SW480 (cell line): ENCODE measurements at regions not wholly inside any gene's neighbourhood (a gene's known extent, or its start where the extent isn't known, plus 50 kb on each side); places are given as distances from the start of the nearest gene placed in this dataset.
"Not testable (repeated sequence)": the region's sequence is repeated elsewhere in the genome, so short reads cannot be mapped to it uniquely, and the experiment has no call there.

ENCODE experiments used
- DNase-seq: peaks from one replicate; pipeline ENCODE4 v3.0.0-alpha.2; 2016; ENCODE audit warnings: low spot score

DNA sequence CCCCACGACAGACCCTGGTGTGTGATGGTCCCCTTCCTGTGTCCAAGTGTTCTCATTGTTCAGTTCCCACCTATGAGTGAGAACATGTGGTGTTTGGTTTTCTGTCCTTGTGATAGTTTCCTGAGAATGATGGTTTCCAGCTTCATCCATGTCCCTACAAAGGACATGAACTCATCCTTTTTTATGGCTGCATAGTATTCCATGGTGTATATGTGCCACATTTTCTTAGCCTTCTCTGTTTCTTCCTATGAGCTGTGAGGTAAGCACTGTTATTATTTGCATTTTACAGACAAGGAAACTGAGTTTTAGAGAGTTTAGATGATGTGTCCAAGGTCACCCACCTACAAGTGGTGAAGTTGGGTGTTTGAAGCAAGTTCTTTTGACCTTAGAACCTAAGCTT lies 51.1 kb upstream of the BNC1 start:
- DNase-seq = not testable (repeated sequence)

- DNase-seq = no peak
Measured at GRCh38 chr15:83339396-83339795, 54.9 kb upstream of the BNC1 start.

DNA sequence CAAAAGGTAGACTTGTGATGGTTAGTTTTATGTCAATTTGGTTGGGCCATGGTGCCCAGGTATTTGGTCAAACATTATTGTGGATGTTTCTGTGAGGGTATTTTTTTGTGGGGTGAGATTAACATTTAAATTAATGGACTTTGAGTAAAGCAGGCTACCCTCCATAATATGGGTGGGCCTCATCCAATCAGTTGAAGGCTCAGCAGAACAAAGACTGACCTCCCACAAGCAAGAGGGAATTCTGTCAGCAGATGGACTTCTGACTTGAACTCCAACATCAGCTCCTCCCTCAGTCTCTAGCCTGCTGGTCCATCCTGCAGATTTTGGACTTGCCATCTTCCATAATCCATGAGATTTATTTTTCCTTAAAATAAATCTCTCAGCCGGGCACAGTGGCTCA lies 55.6 kb upstream of the BNC1 start:
- DNase-seq = no peak

- no peak for DNase-seq
Measured at GRCh38 chr15:83346342-83346741, 61.9 kb upstream of the BNC1 start.

- no peak for DNase-seq
Measured at GRCh38 chr15:83352119-83352518, 67.7 kb upstream of the BNC1 start.

- no peak for DNase-seq
Measured at GRCh38 chr15:83356501-83357399, 72.3 kb upstream of the BNC1 start.

- no peak for DNase-seq
Measured at GRCh38 chr15:83358972-83359564, 74.6 kb upstream of the BNC1 start.

DNA sequence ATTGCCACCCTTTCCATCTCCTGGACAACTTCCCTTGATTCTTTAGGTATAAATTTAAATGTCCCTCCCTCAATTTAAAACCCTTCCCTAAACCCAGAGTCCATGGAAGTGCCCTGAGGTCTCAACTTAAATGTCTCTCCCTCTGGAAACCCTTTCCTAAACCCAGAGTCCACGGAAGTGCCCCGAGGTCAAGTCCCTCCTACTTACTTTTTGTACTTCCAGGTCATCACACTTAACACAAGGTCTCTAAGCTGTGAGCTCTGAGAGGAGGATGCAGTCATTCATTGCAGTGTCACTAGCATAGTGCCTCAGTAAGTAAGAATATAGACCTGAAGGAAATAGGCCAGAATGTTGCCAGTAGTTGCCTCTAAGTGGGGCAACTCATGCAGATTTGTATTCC lies 78.2 kb upstream of the BNC1 start:
- DNase-seq = no peak

GRCh38 chr15:83364501-83364900 lies 80.0 kb upstream of the BNC1 start:
- DNase-seq = no peak

DNA sequence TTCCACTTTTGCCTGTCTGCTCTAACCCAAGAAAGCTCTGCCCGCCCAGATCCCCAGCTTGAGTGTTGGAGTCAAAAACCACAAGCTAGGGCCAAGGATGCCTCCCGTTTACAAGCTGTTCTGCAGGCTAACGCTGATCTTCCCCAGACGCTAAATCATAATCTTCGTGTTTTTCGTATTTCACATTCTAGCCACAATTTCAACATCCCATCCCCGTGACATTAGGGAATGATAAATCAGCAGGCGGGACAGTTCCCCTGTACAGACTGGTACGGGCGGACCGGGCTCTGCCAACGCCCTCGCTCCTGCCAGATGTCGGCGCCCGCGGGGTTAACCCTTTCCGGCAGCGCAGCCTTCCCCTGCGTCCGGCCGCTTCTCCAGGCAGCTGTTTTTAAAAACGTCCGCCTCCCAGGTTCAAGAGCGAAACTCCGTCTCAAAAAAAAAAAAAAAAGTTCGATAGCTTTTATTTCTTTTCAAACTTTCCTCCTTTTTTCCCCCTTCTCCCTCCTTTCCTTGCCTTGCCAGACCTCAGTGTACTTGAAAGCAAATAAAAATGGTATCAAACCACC lies 81.0 kb upstream of the BNC1 start:
- no peak for DNase-seq

GRCh38 chr15:83372434-83372891 lies 74.7 kb upstream of the SH3GL3 start:
- DNase-seq = peak; percentile 17

DNA sequence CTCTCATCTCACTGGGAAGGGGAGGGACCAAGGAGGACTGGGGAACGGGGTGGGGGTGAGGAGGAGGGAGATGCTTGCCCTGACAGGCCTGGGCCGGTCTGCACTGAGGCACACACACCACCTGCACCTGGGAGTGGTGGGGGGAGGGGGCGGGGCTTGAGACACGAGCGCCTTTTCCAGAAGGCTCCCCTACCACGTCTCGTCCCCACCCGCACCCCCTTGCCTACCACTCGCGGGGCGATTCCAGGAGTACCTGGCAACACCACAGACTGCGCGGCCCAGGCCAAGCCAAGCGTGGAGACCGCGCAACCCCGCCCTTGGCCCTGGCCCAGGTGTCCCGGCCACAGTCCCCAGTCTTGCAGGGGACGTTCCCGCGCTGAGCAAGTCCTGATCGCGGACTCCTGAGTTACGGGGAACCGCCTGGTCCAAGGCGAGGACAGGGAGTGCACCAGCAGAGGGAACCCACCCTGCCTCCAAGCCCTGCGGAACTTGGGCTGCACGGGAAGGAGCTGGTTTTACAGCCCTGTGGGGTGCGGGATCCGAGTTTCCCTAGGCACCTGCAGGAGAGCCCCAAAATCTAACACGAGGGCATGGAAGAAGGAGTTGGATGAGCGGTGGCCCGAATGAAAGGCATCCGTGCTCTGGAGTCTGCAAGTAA lies 68.1 kb upstream of the SH3GL3 start:
- no peak for DNase-seq

DNA sequence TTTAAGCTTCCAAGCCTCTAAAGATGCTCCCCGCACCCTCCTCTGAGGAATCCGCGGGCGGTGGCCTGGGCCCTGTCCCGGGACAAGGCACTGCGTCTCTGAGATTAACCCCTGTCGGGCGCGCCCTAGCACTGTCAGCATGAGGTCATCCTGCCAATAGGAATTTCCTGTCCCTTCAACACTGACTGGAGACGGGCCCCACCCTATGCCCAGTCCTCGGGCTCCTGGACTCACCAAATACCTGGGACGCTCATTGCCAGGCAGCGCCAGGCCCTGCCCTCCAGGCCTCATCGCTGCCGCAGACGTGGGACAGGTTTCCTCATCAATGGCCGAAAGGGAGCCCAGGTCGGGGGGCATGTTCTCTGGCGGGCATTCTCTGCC lies 67.6 kb upstream of the SH3GL3 start:
- peak; percentile 70 for DNase-seq

DNA sequence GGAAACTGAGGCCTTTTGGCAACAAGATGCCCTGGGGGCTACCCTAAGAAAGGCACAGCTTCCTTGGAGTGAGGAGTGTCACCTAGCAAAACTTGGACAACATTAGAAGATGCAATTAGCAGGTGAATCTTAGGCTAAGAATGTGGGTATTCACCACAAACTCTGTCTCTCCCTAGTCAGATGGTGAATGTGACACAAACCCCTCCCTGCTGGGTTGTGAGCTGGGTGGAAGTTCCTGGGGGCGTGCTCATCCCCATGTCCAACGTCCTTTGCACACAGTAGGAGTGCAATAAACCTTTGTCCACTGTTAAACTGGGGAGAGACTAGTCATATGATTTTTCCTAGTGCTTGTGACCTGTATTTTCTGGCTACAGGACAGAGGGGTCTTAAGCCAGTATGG lies 67.1 kb upstream of the SH3GL3 start:
- peak; percentile 39 for DNase-seq

- DNase-seq = peak; percentile 78
Measured at GRCh38 chr15:83380682-83381081, 66.5 kb upstream of the SH3GL3 start.

- not testable (repeated sequence) for DNase-seq
Measured at GRCh38 chr15:83383608-83384139, 63.5 kb upstream of the SH3GL3 start.

GRCh38 chr15:83396101-83396500 lies 51.0 kb upstream of the SH3GL3 start:
- no peak for DNase-seq
